DOHH2 (cell line): ENCODE measurements at regions not wholly inside any gene's neighbourhood (a gene's known extent, or its start where the extent isn't known, plus 50 kb on each side); places are given as distances from the start of the nearest gene placed in this dataset.

Experiments used
- EZH2phosphoT487 ChIP-seq: fragments of 200-600 bp; sonication (generic); IDR thresholded peaks from 2 replicates; pipeline ENCODE4 v1.6.1; 2017; ENCODE audit warnings: borderline replicate concordance, mild to moderate bottlenecking, antibody characterized with exemption, low read length, moderate library complexity, mixed read lengths
- TF ChIP-seq, protein P1 (sequence below): fragments of 200-600 bp; sonication (generic); IDR thresholded peaks from one replicate; pipeline ENCODE4 v1.5.1; 2014; ENCODE audit warnings: antibody characterized with exemption, mild to moderate bottlenecking, low read depth, low read length; ENCODE audit not compliant: poor library complexity, severe bottlenecking

- TF ChIP-seq, protein P1, sequence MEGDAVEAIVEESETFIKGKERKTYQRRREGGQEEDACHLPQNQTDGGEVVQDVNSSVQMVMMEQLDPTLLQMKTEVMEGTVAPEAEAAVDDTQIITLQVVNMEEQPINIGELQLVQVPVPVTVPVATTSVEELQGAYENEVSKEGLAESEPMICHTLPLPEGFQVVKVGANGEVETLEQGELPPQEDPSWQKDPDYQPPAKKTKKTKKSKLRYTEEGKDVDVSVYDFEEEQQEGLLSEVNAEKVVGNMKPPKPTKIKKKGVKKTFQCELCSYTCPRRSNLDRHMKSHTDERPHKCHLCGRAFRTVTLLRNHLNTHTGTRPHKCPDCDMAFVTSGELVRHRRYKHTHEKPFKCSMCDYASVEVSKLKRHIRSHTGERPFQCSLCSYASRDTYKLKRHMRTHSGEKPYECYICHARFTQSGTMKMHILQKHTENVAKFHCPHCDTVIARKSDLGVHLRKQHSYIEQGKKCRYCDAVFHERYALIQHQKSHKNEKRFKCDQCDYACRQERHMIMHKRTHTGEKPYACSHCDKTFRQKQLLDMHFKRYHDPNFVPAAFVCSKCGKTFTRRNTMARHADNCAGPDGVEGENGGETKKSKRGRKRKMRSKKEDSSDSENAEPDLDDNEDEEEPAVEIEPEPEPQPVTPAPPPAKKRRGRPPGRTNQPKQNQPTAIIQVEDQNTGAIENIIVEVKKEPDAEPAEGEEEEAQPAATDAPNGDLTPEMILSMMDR: no peak
- TF ChIP-seq EZH2phosphoT487: no peak
These were observed 156.9 kb downstream of the NKX6-1 start for GRCh38 chr4:84342161-84342560.
